ENCODE measurements at regions not wholly inside any gene's neighbourhood (a gene's known extent, or its start where the extent isn't known, plus 50 kb on each side); places are given as distances from the start of the nearest gene placed in this dataset.

DNA sequence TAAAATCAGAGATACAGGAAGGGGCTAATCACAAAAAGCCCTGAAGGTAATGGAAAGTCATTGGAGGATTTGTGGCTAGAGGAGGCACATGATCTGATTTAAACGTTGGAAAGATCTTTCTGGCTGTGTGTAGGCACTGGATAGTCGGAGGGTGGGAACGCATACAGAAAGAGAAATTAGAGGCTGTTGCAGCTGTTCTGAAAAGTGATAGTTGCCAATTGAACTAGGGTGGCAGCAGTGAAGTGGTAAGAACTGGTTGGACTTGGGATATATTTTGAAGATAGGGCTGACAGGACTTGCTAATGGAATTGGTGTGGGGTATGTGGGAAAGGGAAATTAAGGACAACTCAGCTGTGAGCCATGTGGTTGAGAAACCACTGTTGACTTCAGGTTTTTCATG lies 223.6 kb downstream of the OGFRL1 start:
- DNase-seq (ENCODE audit: low read depth): no peak

GRCh38 chr6:71513036-71513435 lies 224.4 kb downstream of the OGFRL1 start:
- DNase-seq (ENCODE audit: low read depth): no peak

- DNase-seq (ENCODE audit: low read depth): no peak
These were observed 234.9 kb downstream of the OGFRL1 start for GRCh38 chr6:71523548-71523947.

- DNase-seq (ENCODE audit: low read depth): no peak
These were observed 235.6 kb downstream of the OGFRL1 start for GRCh38 chr6:71524201-71524600.

GRCh38 chr6:71527886-71528285 lies 239.3 kb downstream of the OGFRL1 start:
- no peak for DNase-seq (ENCODE audit: low read depth)

DNA sequence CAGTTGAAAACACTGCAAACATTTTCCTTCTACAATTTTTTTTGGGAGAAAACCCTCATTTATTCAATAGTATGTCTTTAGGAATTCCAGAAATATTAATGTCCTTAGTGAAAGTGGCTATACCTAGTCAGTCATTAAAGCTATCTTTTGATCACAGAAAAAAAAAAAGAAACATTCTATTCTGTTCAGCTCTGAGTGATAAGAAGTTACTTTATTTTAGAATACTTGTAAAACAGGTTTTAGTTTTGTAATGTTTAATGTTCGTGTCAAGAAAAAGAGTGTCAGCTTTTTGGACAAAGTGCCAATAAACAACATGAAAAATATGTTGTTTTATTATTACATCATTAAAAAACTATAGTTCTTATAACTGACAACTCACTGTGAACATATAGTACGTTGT lies 240.4 kb downstream of the OGFRL1 start:
- no peak for DNase-seq (ENCODE audit: low read depth)

DNA sequence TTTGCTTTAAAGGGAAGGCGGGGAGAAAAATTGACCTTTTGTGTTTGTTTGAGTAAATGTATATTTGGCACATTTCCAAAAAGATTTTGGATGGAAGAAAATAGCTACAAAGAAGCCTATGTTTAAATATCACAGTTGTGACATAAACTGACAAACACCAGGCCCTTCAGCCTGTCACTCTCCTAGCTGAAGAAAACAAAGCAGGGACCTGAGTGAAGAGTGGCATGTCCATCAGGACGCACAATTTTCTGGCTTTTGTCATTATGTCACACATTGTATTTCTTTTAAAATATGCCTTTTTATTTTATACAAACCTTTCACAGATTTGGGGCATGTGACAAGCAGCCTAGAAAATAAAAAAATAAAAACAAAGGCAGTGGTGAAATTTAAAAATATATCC lies 241.2 kb downstream of the OGFRL1 start:
- no peak for DNase-seq (ENCODE audit: low read depth)

- no peak for DNase-seq (ENCODE audit: low read depth)
These were observed 242.4 kb downstream of the OGFRL1 start for GRCh38 chr6:71531006-71531405.

DNA sequence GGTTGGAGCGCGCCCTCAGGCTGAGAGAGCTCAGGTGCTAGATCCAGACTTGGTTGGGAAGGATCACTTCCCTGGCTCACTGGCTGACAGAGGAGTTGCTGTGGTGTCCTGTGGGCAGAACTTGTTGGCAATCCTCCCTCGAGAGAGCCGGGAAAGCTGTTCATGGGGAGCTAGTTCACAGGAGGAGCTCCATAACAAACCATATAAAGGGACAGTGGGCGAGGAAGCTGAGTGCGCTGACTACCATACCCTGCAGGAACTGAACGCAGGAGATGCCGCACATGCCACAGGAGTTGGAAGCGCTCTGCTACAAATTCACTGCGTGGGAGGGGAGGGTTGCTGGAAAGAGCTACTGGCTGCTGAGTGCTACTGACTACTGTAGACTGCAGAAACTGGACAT lies 243.2 kb downstream of the OGFRL1 start:
- no peak for DNase-seq (ENCODE audit: low read depth)

- no peak for DNase-seq (ENCODE audit: low read depth)
These were observed 245.3 kb downstream of the OGFRL1 start for GRCh38 chr6:71533939-71534379.

DNA sequence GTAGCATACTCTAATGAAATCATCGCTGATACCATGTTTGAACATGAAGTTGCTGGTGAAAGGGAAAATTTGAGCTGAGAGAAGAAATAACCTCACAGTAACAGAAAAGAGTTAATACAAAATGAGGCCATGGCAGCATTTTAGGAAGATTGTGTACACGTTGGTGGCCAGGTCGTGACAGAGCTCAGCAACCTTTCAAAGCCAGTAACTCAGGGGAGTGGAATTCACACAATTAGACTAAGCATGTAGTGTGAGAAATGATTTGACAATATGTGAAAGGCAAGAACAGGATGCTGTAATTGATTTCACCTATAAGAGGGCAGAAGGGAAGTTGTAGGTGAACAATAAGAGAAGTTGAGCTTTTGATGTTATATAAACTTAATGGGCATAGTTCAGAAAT lies 246.3 kb downstream of the OGFRL1 start:
- no peak for DNase-seq (ENCODE audit: low read depth)

DNA sequence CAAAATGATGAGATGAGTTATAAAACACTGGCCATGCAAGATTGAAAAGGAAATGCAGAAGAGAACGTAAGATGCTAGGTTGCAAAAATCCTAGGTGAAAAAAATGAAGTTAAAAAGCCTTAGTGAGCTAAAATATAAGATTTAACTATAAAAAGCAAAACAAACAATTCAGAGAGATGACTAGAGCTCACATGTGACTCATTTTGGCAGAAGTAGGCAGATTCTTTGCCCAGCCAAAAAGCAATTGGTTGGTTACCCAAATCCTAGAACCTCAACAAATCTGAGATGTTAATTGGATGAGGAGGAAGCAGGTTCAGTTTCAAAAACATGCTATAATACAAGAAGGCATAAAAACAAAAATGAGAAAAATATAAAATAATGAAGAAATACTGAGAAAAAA lies 249.1 kb downstream of the OGFRL1 start:
- DNase-seq (ENCODE audit: low read depth): no peak

GRCh38 chr6:71544028-71544427 lies 255.4 kb downstream of the OGFRL1 start:
- DNase-seq (ENCODE audit: low read depth): no peak

DNA sequence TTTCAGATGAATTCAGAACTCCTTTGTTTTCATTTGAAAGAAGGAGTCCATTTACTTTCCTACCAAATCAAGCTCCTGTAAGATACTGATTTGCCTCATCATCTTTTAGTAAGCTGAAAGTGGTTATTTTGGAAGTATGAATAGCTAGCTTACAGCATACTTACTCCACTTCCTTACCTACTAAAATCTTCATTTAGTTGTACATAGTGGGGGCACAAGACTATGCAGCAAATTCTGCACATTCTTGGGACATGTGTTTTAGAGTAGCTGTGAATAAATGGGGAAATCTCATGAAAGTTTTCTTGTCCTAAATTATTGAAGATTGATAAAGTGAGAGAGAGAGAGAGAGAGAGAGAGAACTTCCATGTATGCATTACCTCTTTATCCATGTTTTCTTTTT lies 256.3 kb downstream of the OGFRL1 start:
- no peak for DNase-seq (ENCODE audit: low read depth)

DNA sequence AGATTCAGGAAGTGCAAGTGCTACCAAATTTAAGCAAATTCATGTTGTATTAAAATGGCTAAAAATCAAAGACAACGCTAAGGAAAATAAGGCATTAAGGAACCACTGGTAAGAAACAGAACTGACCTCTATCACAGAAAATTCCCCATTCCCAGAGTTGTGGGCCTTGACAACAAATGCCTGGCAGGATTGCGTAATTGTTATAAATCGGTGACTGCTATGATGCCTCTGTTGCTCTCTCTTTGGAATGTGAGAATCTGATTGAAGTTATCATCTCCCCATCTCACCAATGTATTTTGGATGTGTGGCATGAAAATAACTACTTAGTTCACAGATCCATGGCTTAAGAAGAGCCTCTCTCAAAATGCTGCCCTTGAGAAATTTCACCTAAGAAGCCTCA lies 257.3 kb downstream of the OGFRL1 start:
- no peak for DNase-seq (ENCODE audit: low read depth)

DNA sequence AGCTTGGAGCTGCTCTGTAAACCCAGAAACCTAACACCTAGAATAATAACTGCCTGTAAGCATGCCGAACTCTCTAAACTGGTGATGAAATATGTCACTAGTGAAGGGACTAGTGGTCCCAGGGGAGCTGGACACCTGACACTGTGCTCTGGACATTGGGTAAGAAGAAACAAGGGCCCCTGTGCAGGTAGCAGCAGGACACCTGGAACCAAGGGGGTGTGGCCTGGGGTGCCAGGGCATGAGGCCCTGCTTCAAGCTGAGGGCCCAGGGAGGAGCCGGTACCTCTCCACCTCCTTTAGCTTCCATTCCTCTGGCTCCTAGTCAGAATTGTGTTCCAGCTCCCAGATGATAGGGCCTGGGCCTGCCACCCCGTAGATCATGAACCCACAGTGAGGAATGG lies 263.2 kb downstream of the OGFRL1 start:
- no peak for DNase-seq (ENCODE audit: low read depth)

DNA sequence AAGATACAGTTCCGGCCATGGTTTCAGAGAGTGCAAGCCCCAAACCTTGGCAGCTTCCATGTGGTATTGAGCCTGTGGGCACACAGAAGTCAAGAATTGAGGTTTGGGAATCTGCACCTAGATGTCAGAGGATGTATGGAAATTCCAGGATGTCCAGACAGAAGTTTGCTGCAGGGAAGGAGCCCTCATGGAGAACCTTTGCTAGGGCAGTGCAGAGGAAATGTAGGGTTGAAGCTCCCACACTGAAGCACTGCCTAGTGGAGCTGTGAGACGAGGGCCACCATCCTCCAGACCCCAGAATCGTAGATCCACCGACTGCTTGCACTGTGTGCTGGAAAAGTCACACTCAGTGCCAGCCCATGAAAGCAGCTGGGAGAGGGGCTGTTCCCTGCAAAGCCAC lies 267.5 kb downstream of the OGFRL1 start:
- no peak for DNase-seq (ENCODE audit: low read depth)

- DNase-seq (ENCODE audit: low read depth): no peak
These were observed 270.4 kb downstream of the OGFRL1 start for GRCh38 chr6:71558974-71559373.

DNA sequence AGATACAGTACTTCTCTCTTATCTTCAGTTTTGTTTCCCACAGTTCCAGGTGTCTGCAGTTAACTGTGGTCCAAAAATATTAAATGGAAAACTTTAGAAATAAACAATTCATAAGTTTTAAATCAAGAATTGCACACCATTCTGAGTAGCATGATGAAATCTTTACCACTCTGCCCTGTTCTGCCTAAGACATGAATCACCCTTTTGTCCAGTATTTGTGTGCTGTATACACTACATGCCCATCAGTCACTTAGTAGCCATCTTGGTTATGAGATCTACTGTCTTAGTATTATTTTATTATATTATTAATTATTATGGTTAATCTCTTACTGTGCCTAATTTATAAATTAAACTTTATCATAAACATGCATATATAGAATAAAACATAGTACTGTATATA lies 279.0 kb downstream of the OGFRL1 start:
- no peak for DNase-seq (ENCODE audit: low read depth)

- DNase-seq (ENCODE audit: low read depth): no peak
These were observed 289.2 kb downstream of the OGFRL1 start for GRCh38 chr6:71577766-71578165.

- DNase-seq (ENCODE audit: low read depth): no peak
These were observed 291.3 kb downstream of the OGFRL1 start for GRCh38 chr6:71579902-71580301.

- DNase-seq (ENCODE audit: low read depth): no peak
These were observed 294.2 kb downstream of the OGFRL1 start for GRCh38 chr6:71582820-71583219.

DNA sequence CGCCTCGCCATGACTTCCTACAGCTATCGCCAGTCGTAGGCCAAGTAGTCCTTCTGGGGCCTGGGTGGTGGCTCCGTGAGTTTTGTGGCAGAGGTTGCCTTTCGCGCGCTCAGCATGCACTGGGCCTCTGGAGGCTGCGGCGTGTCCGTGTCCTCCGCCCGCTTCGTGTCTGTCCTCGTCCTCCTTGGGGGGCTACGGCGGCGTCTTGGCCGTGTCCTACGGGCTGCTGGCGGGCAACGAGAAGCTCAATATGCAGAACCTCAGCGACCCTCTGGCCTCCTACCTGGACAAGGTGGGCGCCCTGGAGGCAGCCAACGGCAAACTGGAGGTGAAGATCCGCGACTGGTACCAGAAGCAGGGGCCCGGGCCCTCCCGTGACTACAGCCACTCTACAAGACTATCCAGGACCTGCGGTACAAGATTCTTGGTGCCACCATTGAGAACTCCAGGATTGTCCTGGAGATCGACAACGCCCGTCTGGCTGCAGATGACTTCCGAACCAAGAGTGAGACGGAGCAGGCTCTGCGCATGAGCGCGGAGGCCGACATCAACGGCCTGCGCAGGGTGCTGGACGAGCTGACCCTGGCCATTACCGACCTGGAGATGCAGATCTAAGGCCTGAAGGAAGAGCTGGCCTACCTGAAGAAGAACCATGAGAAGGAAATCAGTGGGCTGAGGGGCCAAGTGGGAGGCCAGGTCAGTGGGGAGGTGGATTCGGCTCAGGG lies 296.3 kb downstream of the OGFRL1 start:
- DNase-seq (ENCODE audit: low read depth): no peak

- no peak for DNase-seq (ENCODE audit: low read depth)
These were observed 296.9 kb downstream of the OGFRL1 start for GRCh38 chr6:71585472-71585871.

All from HT1080 (cell line).